ENCODE measurements at regions not wholly inside any gene's neighbourhood (a gene's known extent, or its start where the extent isn't known, plus 50 kb on each side); places are given as distances from the start of the nearest gene placed in this dataset.
A peak's percentile ranks its signal among the peaks of the same experiment; 100 is the strongest.

- no peak for TF ChIP-seq CTCF (IDR thresholded peaks at IDR 0.05; ENCODE audit: low read depth, low read length)
- DNase-seq (ENCODE audit: low read depth in 2 of 2), result no peak
- no peak overlapping the region for H3K4me3 ChIP-seq (replicated peaks in 1 of 2; ENCODE audit: low read depth in 2 of 2, low read length in 2 of 2)
Observed at GRCh38 chr2:74048843-74049519, 64.3 kb downstream of the TET3 start.

DNA sequence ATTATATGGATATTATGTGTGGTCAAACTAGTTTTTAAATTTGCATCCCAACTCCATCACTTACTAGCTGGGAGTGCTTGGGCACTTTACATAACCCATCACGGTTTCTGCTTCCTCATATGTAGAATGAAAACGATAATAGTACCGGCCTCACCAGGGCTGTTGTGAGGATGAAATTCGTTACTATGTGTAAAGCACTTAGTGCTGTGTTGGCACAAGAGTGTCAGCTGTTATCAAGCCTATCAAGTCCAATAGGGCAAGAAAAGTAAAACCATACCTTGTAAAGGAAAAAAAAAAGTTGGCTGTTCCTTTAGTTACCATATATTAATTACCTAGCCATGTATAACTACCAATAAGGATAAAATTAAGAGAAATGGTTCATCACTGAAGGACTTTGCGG, 65.4 kb downstream of the TET3 start:
- H3K4me3 ChIP-seq (replicated peaks in 1 of 2; ENCODE audit: low read depth in 2 of 2, low read length in 2 of 2), result no peak overlapping the region
- TF ChIP-seq CTCF (IDR thresholded peaks at IDR 0.05; ENCODE audit: low read depth, low read length), result no peak
- DNase-seq (ENCODE audit: low read depth in 2 of 2), result no peak

GRCh38 chr2:74051504-74051903, 66.8 kb downstream of the TET3 start:
- no peak for TF ChIP-seq CTCF (IDR thresholded peaks at IDR 0.05; ENCODE audit: low read depth, low read length)
- DNase-seq (ENCODE audit: low read depth in 2 of 2), result no peak
- H3K4me3 ChIP-seq (replicated peaks in 1 of 2; ENCODE audit: low read depth in 2 of 2, low read length in 2 of 2), result no peak overlapping the region

DNA sequence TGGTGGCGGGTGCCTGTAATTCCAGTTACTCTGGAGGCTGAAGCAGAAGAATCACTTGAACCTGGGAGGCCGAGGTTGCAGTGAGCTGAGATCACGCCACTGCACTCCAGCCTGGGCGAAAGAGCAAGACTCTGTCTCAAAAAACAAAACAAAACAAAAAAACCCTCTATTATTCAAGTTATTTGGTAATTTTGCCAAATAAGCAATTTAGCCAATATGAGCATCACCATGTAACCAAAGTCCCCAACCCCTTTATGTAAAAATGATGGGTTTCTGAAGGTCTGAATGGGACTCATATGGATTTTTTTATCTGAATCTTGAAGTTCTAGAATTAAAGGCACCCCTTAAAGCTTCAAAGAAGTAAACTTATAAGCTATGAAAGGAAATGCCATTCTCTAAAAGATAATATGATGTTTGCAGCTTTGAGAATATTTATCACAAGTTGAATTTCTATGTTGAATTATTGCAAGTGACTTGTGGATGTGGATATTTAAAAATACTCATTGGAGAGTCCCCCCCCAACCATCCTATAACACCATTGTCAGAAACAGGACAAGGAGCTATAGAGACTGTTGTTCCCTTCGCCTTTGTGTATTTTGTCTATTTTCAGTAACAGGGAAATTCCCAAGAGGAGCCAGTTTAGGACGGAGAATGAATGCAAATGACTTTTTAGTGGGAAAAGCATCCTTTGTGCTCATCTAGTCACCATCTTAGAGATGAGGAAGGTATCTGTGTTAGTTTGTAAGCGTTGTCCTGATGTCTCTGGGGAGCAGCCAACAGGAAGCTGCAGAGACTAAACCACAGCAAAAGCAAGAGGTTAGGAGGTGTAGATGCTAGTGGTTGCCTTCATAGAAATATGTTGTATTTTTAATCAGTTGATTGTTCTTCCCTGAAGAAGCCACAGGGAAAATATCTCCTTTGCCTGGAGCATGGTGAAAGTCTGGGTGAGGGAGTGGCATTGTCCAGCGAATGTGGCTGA, 68.3 kb downstream of the TET3 start:
- no peak overlapping the region for H3K4me3 ChIP-seq (replicated peaks in 1 of 2; ENCODE audit: low read depth in 2 of 2, low read length in 2 of 2)
- no peak for TF ChIP-seq CTCF (IDR thresholded peaks at IDR 0.05; ENCODE audit: low read depth, low read length)
- DNase-seq (ENCODE audit: low read depth in 2 of 2), result peak in 1 of 2 donors; percentile 19

DNA sequence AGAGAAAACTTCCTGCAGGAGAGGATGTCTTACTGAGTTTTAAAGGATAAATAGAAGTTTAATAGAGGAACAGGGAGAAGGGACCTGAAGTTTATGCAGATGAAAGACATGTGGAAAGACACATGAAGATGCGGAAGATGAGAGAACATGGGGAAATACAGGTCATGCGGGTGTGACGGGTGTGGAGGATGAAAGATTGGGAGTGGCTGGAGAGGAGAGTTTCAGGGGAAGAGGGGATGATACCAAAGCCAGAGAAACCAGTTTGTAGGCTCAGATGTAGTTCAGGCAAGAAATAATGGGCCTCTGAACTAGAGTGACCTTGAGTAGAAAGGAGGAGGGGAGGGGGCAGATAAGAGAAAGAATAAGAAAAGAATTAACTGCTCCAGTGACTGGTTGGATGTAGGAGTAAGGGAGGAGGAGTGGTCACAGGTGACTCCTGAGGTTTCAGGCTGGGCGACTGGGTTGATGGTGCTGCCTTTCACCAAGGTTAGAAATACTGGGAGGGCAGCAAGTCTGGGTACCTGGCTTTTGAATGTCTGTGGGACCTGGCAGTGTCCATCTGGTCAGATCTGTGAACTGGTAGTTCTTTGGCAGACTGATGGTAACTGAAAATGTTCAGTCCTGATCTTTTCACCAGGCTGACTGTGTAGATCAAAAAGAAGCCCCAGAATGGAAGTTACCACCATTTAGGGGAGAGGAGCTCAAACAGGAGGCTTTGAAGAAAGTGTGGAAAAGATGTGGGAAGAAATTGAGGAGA, 69.4 kb downstream of the TET3 start:
- H3K4me3 ChIP-seq (replicated peaks in 1 of 2; ENCODE audit: low read depth in 2 of 2, low read length in 2 of 2), result no peak overlapping the region
- no peak for DNase-seq (ENCODE audit: low read depth in 2 of 2)
- no peak for TF ChIP-seq CTCF (IDR thresholded peaks at IDR 0.05; ENCODE audit: low read depth, low read length)

DNA sequence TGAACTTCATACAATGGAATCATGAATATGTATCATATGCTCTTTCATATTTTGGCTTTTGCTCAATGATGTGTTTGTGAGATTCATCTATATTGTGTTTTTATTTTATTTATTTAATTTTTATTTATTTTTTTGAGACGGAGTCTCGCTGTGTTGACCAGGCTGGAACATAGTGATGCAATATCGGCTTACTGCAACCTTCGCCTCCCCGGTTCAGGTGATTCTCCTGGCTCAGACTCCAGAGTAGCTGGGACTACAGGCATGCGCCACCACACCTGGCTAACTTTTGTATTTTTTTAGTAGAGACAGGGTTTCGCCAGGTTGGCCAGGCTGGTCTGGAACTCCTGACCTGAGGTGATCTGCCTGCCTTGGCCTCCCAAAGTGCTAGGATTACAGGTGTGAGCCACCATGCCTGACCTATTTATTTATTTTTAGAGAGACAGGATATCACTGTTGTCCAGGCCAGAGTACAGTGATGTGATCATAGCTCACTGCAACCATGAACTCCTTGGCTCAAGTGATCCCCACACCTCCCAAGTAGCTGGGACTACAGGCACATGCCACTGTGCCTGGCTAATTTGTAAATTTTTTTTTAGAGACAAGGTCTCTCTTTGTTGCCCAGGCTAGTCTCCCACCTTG, 74.5 kb downstream of the TET3 start:
- no peak overlapping the region for H3K4me3 ChIP-seq (replicated peaks in 1 of 2; ENCODE audit: low read depth in 2 of 2, low read length in 2 of 2)
- no peak for TF ChIP-seq CTCF (IDR thresholded peaks at IDR 0.05; ENCODE audit: low read depth, low read length)
- DNase-seq (ENCODE audit: low read depth in 2 of 2), result no peak
